Urinary bladder (tissue), 3 donors: ENCODE measurements at regions not wholly inside any gene's neighbourhood (a gene's known extent, or its start where the extent isn't known, plus 50 kb on each side); places are given as distances from the start of the nearest gene placed in this dataset.

ENCODE experiments used
- DNase-seq: peaks from one replicate; pipeline ENCODE4 v3.0.0-alpha.2; 2015; ENCODE audit errors: extremely low spot score
- H3K27ac ChIP-seq: one replicate; pipeline ENCODE4 v1.5.1; 2013; ENCODE audit warnings: low read depth, mild to moderate bottlenecking, moderate library complexity
- H3K36me3 ChIP-seq: one replicate; pipeline ENCODE4 v1.6.1; 2013; ENCODE audit warnings: mild to moderate bottlenecking, moderate library complexity; ENCODE audit not compliant: insufficient read depth
- H3K4me1 ChIP-seq: one replicate; pipeline ENCODE4 v1.6.1; 2013; ENCODE audit warnings: mild to moderate bottlenecking, moderate library complexity; ENCODE audit not compliant: insufficient read depth
- H3K4me3 ChIP-seq: one replicate; pipeline ENCODE4 v1.5.1; 2013; ENCODE audit warnings: low read depth, low read length
- WGBS: extraction: QIAGEN DNeasy Blood & Tissue Kit; methylation state at CpG from one replicate; pipeline ENCODE4 v1.1.7; 2013; 5-methylcytosine and 5-hydroxymethylcytosine counted together
- donor health status: healthy with polysubstance abuse.
- donor health status: healthy.

GRCh38 chr3:146839727-146840375 is 234.7 kb upstream of the PLSCR5 start:
- Histone ChIP-seq H3K27ac (no peak overlapping the region), H3K4me3 (no peak overlapping the region), H3K4me1 (no peaks in the 10 kb centered on the region), H3K36me3 (no peaks in the 10 kb centered on the region)
- WGBS, result 60% methylated on average over 3 of the region's 3 CpGs
- no peak for DNase-seq

DNA sequence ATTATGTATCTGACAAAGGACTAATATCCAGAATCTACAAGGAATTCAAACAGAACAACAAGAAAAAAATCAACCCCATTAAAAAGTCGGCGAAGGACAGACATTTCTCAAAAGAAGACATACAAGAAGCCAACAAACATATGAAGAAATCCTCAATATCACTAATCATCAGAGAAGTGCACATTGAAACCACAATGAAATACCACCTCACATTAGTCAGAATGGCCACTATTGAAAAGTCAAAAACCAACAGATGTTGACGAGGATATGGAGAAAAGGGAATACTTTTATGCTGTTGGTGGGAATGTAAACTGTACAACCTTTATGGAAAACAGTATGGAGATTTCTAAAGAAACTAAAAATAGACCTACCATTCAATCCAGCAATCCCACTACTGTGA is 233.1 kb upstream of the PLSCR5 start:
- Histone ChIP-seq H3K4me3 (no peak overlapping the region), H3K4me1 (no peaks in the 10 kb centered on the region), H3K36me3 (no peaks in the 10 kb centered on the region), H3K27ac (no peak overlapping the region)
- DNase-seq, result no peak
- 93% methylated on average over 3 of the region's 3 CpGs for WGBS

- H3K36me3 ChIP-seq, result no peaks in the 10 kb centered on the region
- no peaks in the 10 kb centered on the region for H3K4me1 ChIP-seq
- no peak overlapping the region for H3K4me3 ChIP-seq
- H3K27ac ChIP-seq, result no peak overlapping the region
- no peak for DNase-seq
Observed at GRCh38 chr3:146834917-146835316, 229.8 kb upstream of the PLSCR5 start.

- no peak overlapping the region for H3K27ac ChIP-seq
- WGBS, result 61% methylated on average over 5 of the region's 5 CpGs
- no peaks in the 10 kb centered on the region for H3K36me3 ChIP-seq
- DNase-seq, result no peak
- no peaks in the 10 kb centered on the region for H3K4me1 ChIP-seq
- H3K4me3 ChIP-seq, result no peak overlapping the region
Observed at GRCh38 chr3:146832857-146833458, 227.8 kb upstream of the PLSCR5 start.

- 79% methylated on average over 1 of the region's 1 CpG for WGBS
Observed at GRCh38 chr3:146831659-146832058, 226.5 kb upstream of the PLSCR5 start.

GRCh38 chr3:146830231-146830630 is 225.1 kb upstream of the PLSCR5 start:
- Histone ChIP-seq H3K27ac (no peak overlapping the region), H3K36me3 (no peaks in the 10 kb centered on the region), H3K4me3 (no peak overlapping the region), H3K4me1 (no peaks in the 10 kb centered on the region)
- DNase-seq, result no peak

More at GRCh38 chr3:146831659-146832058, 226.5 kb upstream of the PLSCR5 start:
- Histone ChIP-seq H3K36me3 (no peaks in the 10 kb centered on the region), H3K27ac (no peak overlapping the region), H3K4me1 (no peaks in the 10 kb centered on the region), H3K4me3 (no peak overlapping the region)
- no peak for DNase-seq

DNA sequence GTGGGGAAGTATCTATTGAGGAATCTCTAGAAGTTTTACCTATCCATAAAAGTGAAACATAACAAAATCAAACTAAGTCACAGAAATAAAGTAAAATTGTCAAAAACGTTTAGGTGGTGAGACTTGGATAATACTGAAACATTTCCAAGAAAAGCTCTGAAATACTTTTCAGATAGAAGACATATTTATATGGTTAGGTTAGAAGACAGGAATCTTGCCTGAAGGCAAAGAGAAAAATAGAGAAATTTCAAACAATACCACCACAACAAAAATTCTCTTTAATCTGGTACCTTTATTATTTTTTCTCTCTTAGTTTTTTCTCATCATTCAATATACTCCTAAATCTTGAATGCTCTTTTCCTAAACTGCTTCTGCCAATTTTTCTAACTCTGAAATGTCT is 222.7 kb upstream of the PLSCR5 start:
- Histone ChIP-seq H3K4me3 (no peak overlapping the region), H3K36me3 (no peaks in the 10 kb centered on the region), H3K4me1 (no peaks in the 10 kb centered on the region), H3K27ac (no peak overlapping the region)
- 9% methylated on average over 1 of the region's 1 CpG for WGBS
- DNase-seq, result no peak

DNA sequence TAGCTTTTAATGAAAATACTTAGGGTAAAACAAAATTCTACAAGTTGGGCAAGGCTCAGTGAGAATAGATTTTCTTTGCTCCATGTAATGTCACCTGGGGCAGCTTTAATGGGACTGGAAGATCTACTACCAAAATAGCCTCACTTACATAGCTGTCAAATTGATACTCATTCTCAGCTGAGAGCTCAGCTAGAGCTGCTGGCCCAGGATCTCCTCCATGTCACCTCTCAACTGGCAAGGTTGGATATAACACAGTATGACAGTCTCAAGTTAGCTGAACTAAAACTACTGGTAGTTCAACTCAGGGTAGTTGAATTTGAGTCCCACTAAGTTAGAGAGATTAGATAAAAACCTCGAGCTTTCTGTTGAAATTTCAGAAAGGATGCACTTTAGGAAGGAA is 218.5 kb upstream of the PLSCR5 start:
- no peaks in the 10 kb centered on the region for H3K36me3 ChIP-seq
- WGBS, result 38% methylated on average over 1 of the region's 1 CpG
- no peaks in the 10 kb centered on the region for H3K4me1 ChIP-seq
- no peak overlapping the region for H3K4me3 ChIP-seq
- H3K27ac ChIP-seq, result no peak overlapping the region
- DNase-seq, result no peak

- Histone ChIP-seq H3K4me3 (no peak overlapping the region), H3K27ac (no peak overlapping the region), H3K36me3 (no peaks in the 10 kb centered on the region), H3K4me1 (no peaks in the 10 kb centered on the region)
- WGBS, result 28% methylated on average over 3 of the region's 3 CpGs
- DNase-seq, result no peak
Observed at GRCh38 chr3:146818866-146819265, 213.7 kb upstream of the PLSCR5 start.

GRCh38 chr3:146818301-146818700 is 213.2 kb upstream of the PLSCR5 start:
- Histone ChIP-seq H3K27ac (no peak overlapping the region), H3K36me3 (no peaks in the 10 kb centered on the region), H3K4me1 (no peaks in the 10 kb centered on the region), H3K4me3 (no peak overlapping the region)
- no peak for DNase-seq
- 41% methylated on average over 4 of the region's 4 CpGs for WGBS

DNA sequence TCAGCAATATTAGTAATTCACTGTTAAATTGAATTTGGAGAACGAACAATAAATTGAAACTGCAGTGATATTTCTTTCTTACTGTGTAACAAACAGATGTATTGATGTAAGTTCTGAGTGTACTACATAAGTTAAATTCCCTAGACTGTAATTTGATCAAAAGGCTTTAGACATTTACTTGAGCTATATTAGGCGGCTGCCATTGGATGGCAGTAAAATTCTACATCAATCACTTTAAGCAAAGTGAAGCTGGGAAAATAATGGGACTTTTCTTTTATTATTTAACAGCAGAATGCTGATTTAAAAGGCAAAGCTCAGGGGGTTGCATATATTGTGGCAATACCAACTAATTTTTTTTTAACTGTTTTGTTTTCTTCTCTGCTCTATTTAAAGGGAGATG is 212.6 kb upstream of the PLSCR5 start:
- no peaks in the 10 kb centered on the region for H3K36me3 ChIP-seq
- DNase-seq, result no peak
- WGBS, result 47% methylated on average over 2 of the region's 2 CpGs
- no peak overlapping the region for H3K4me3 ChIP-seq
- no peaks in the 10 kb centered on the region for H3K4me1 ChIP-seq
- no peak overlapping the region for H3K27ac ChIP-seq

DNA sequence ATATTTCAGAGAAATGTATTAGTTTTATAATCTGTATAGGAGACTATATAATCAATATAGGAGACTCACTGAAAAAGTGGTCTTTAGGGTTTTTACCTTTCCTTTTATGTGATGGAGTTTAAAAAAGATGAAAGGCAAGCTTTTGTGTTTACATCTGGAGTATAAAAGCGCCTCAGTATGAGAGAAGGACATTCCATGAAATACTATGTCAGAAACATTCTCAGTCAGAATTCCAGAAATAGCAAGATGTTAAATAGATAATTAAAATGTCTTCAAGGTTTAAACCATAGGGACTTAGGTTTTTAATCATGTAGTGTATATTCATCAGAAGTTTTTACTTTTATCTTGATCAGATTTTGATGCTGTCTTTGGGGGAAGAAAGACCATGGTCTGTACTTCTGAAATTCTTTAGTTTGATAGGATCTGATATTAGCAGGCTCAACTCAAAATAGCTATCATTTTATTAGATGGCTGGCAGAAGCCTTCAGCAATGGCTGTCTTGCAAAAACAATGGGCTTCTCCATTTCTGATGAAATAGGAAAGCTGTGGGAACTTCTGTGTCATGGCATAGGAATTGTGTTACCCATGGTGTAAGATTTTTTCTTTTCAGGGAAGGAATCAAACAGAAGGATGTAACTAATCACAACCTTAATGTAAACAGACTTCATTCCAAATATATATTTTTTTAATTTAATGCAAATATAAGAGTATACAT is 209.6 kb upstream of the PLSCR5 start:
- WGBS, result 34% methylated on average over 1 of the region's 1 CpG
- no peak overlapping the region for H3K27ac ChIP-seq
- no peaks in the 10 kb centered on the region for H3K4me1 ChIP-seq
- H3K36me3 ChIP-seq, result no peaks in the 10 kb centered on the region
- DNase-seq, result no peak
- no peak overlapping the region for H3K4me3 ChIP-seq

DNA sequence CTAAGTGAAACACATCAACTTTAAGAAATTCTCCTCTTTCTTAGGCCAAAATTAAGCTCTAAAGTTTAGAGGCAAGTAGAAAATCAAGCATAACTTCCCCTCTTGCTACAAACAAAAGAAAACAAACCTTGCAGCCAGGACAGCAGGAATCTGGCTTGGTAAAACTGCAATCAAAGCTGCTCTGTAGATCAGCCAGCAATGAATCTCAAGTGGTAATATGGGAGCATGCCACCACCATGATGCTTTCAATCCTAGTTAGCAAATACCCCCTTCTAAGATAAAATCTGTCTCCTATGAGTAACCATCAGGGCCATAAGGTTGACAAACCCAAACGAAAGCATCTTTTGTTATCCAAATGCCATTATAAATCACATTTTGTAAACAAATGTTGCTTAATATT is 208.3 kb upstream of the PLSCR5 start:
- no peak for DNase-seq
- no peaks in the 10 kb centered on the region for H3K36me3 ChIP-seq

DNA sequence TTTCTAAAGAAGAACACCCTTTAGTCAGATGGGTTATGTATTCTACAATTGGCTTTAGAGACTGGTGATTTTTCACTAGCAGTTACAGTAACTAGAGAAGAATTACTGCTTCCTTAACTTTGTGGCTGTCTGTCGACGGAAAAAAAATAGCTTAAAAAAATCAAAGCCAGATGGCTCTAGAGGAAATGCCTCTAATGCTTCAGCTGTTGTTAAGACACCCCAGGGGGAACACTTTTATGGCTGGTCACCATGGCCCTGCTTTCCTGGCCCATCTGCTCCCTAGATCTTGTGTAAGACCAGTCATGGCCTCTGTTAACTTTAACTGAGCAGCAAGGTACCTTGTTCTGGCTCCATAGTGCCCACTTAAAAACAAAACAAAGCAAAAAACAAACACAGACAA is 198.6 kb upstream of the PLSCR5 start:
- DNase-seq, result no peak
- Histone ChIP-seq H3K4me3 (no peak overlapping the region), H3K4me1 (no peaks in the 10 kb centered on the region), H3K27ac (no peak overlapping the region), H3K36me3 (no peaks in the 10 kb centered on the region)
- WGBS, result 33% methylated on average over 2 of the region's 2 CpGs

More for the DNA sequence above, 208.3 kb upstream of the PLSCR5 start:
- 16% methylated on average over 1 of the region's 1 CpG for WGBS
- Histone ChIP-seq H3K4me3 (no peak overlapping the region), H3K4me1 (no peaks in the 10 kb centered on the region), H3K27ac (no peak overlapping the region)
